ENCODE measurements at regions not wholly inside any gene's neighbourhood (a gene's known extent, or its start where the extent isn't known, plus 50 kb on each side); places are given as distances from the start of the nearest gene placed in this dataset.
"Not testable (repeated sequence)": the region's sequence is repeated elsewhere in the genome, so short reads cannot be mapped to it uniquely, and the experiment has no call there.

- DNase-seq (ENCODE audit: low read depth in 3 of 3, low spot score in 2 of 3): no peak
Observed at GRCh38 chr5:39775086-39775796, 350.5 kb upstream of the DAB2 start.

- DNase-seq (ENCODE audit: low read depth in 3 of 3, low spot score in 2 of 3): no peak
Observed at GRCh38 chr5:39774605-39775004, 349.8 kb upstream of the DAB2 start.

GRCh38 chr5:39772307-39772706 is 347.5 kb upstream of the DAB2 start:
- DNase-seq (ENCODE audit: low read depth in 3 of 3, low spot score in 2 of 3): no peak

GRCh38 chr5:39767916-39768315 is 343.1 kb upstream of the DAB2 start:
- no peak for DNase-seq (ENCODE audit: low read depth in 3 of 3, low spot score in 2 of 3)

GRCh38 chr5:39765366-39765765 is 340.6 kb upstream of the DAB2 start:
- no peak for DNase-seq (ENCODE audit: low read depth in 3 of 3, low spot score in 2 of 3)

- DNase-seq (ENCODE audit: low read depth in 3 of 3, low spot score in 2 of 3): no peak
Observed at GRCh38 chr5:39762761-39763160, 338.0 kb upstream of the DAB2 start.

GRCh38 chr5:39761199-39761950 is 336.6 kb upstream of the DAB2 start:
- DNase-seq (ENCODE audit: low read depth in 3 of 3, low spot score in 2 of 3): no peak

- DNase-seq (ENCODE audit: low read depth in 3 of 3, low spot score in 2 of 3): no peak
Observed at GRCh38 chr5:39760385-39761198, 335.8 kb upstream of the DAB2 start.

GRCh38 chr5:39759701-39760100 is 334.9 kb upstream of the DAB2 start:
- DNase-seq (ENCODE audit: low read depth in 3 of 3, low spot score in 2 of 3): no peak

GRCh38 chr5:39758426-39758825 is 333.6 kb upstream of the DAB2 start:
- DNase-seq (ENCODE audit: low read depth in 3 of 3, low spot score in 2 of 3): no peak

GRCh38 chr5:39757131-39757530 is 332.4 kb upstream of the DAB2 start:
- no peak for DNase-seq (ENCODE audit: low read depth in 3 of 3, low spot score in 2 of 3)

- no peak for DNase-seq (ENCODE audit: low read depth in 3 of 3, low spot score in 2 of 3)
Observed at GRCh38 chr5:39755986-39756385, 331.2 kb upstream of the DAB2 start.

- no peak for DNase-seq (ENCODE audit: low read depth in 3 of 3, low spot score in 2 of 3)
Observed at GRCh38 chr5:39755452-39755851, 330.7 kb upstream of the DAB2 start.

- not testable (repeated sequence) for DNase-seq (ENCODE audit: low read depth in 3 of 3, low spot score in 2 of 3)
Observed at GRCh38 chr5:39753747-39754146, 329.0 kb upstream of the DAB2 start.

GRCh38 chr5:39750661-39751060 is 325.9 kb upstream of the DAB2 start:
- DNase-seq (ENCODE audit: low read depth in 3 of 3, low spot score in 2 of 3): no peak

GRCh38 chr5:39742916-39743315 is 318.1 kb upstream of the DAB2 start:
- DNase-seq (ENCODE audit: low read depth in 3 of 3, low spot score in 2 of 3): no peak

GRCh38 chr5:39740404-39740803 is 315.6 kb upstream of the DAB2 start:
- DNase-seq (ENCODE audit: low read depth in 3 of 3, low spot score in 2 of 3): no peak

GRCh38 chr5:39732166-39732565 is 307.4 kb upstream of the DAB2 start:
- DNase-seq (ENCODE audit: low read depth in 3 of 3, low spot score in 2 of 3): no peak

- no peak for DNase-seq (ENCODE audit: low read depth in 3 of 3, low spot score in 2 of 3)
Observed at GRCh38 chr5:39730699-39731098, 305.9 kb upstream of the DAB2 start.

GRCh38 chr5:39730006-39730405 is 305.2 kb upstream of the DAB2 start:
- DNase-seq (ENCODE audit: low read depth in 3 of 3, low spot score in 2 of 3): no peak

- DNase-seq (ENCODE audit: low read depth in 3 of 3, low spot score in 2 of 3): no peak
Observed at GRCh38 chr5:39726467-39726866, 301.7 kb upstream of the DAB2 start.

- DNase-seq (ENCODE audit: low read depth in 3 of 3, low spot score in 2 of 3): no peak
Observed at GRCh38 chr5:39721394-39721793, 296.6 kb upstream of the DAB2 start.

Measured in right renal cortex interstitium (tissue), 3 donors.